H9 (cell line): ENCODE measurements at regions not wholly inside any gene's neighbourhood (a gene's known extent, or its start where the extent isn't known, plus 50 kb on each side); places are given as distances from the start of the nearest gene placed in this dataset.

Experiments used
- DNase-seq: peaks from one replicate; pipeline ENCODE4 v3.0.0-alpha.2; 2017
- H2AFZ ChIP-seq: one replicate; pipeline ENCODE4 v1.6.1; 2013; ENCODE audit warnings: mild to moderate bottlenecking, low read length, control low read depth, moderate library complexity
- H2AK5ac ChIP-seq: 2 replicates; pipeline ENCODE4 v1.6.1; 2013; ENCODE audit warnings: low read length, control low read depth, mixed read lengths; ENCODE audit not compliant: insufficient read length
- H2BK120ac ChIP-seq: one replicate; pipeline ENCODE4 v1.6.1; 2013; ENCODE audit warnings: low read depth, mild to moderate bottlenecking, low read length, control low read depth, inconsistent platforms; ENCODE audit not compliant: poor library complexity, severe bottlenecking
- H2BK12ac ChIP-seq: 2 replicates; pipeline ENCODE4 v1.6.1; 2013; ENCODE audit warnings: low read length, control low read depth, mixed read lengths, low read depth; ENCODE audit not compliant: insufficient read length
- H2BK15ac ChIP-seq: 2 replicates; pipeline ENCODE4 v1.6.1; 2013; ENCODE audit warnings: low read depth, low read length, control low read depth
- H2BK20ac ChIP-seq: one replicate; pipeline ENCODE4 v1.6.1; 2013; ENCODE audit warnings: low read depth, mild to moderate bottlenecking, low read length, control low read depth, inconsistent platforms; ENCODE audit not compliant: poor library complexity, severe bottlenecking
- H2BK5ac ChIP-seq: 2 replicates; pipeline ENCODE4 v1.6.1; 2013; ENCODE audit warnings: low read length, control low read depth, mixed read lengths; ENCODE audit not compliant: insufficient read length
- H3K14ac ChIP-seq: 2 replicates; pipeline ENCODE4 v1.6.1; 2013; ENCODE audit warnings: low read length, control low read depth; ENCODE audit not compliant: insufficient read depth
- H3K18ac ChIP-seq: 2 replicates; pipeline ENCODE4 v1.6.1; 2013; ENCODE audit warnings: low read depth, mild to moderate bottlenecking, mixed read lengths, low read length, control low read depth; ENCODE audit not compliant: insufficient read length
- H3K23ac ChIP-seq: 2 replicates; pipeline ENCODE4 v1.6.1; 2013; ENCODE audit warnings: low read length, control low read depth, mixed read lengths, low read depth; ENCODE audit not compliant: insufficient read length
- H3K23me2 ChIP-seq: 2 replicates; pipeline ENCODE4 v1.6.1; 2013; ENCODE audit warnings: low read depth, mild to moderate bottlenecking, mixed read lengths, low read length, control low read depth; ENCODE audit not compliant: insufficient read length, poor library complexity, severe bottlenecking
- H3K27ac ChIP-seq: 2 replicates; pipeline ENCODE4 v1.5.1; 2013; ENCODE audit warnings: low read length, control low read depth, mixed read lengths, low read depth; ENCODE audit not compliant: insufficient read length
- H3K27me3 ChIP-seq: 2 replicates; pipeline ENCODE4 v1.6.1; 2013; ENCODE audit warnings: low read length, control low read depth, inconsistent platforms; ENCODE audit not compliant: insufficient read depth
- H3K4ac ChIP-seq: 2 replicates; pipeline ENCODE4 v1.6.1; 2013; ENCODE audit warnings: low read depth, mild to moderate bottlenecking, control low read depth, inconsistent platforms, low read length, moderate library complexity
- H3K4me1 ChIP-seq: 2 replicates; pipeline ENCODE4 v1.6.1; 2013; ENCODE audit warnings: low read length, control low read depth, inconsistent platforms; ENCODE audit not compliant: insufficient read depth
- H3K4me2 ChIP-seq: 2 replicates; pipeline ENCODE4 v1.6.1; 2013; ENCODE audit warnings: low read length, control low read depth, mixed read lengths; ENCODE audit not compliant: insufficient read length, insufficient read depth
- H3K56ac ChIP-seq: 2 replicates; pipeline ENCODE4 v1.6.1; 2013; ENCODE audit warnings: low read depth, mild to moderate bottlenecking, mixed read lengths, low read length, control low read depth; ENCODE audit not compliant: insufficient read length
- H3K79me1 ChIP-seq: 2 replicates; pipeline ENCODE4 v1.6.1; 2013; ENCODE audit warnings: low read depth, mild to moderate bottlenecking, moderate library complexity, low read length, control low read depth, inconsistent platforms; ENCODE audit not compliant: insufficient read depth, poor library complexity, severe bottlenecking
- H3K79me2 ChIP-seq: 2 replicates; pipeline ENCODE4 v1.6.1; 2013; ENCODE audit warnings: low read length, control low read depth, inconsistent platforms; ENCODE audit not compliant: insufficient read depth
- H3K9ac ChIP-seq: 2 replicates; pipeline ENCODE4 v1.6.1; 2013; ENCODE audit warnings: low read length, control low read depth, mixed read lengths; ENCODE audit not compliant: insufficient read length; ENCODE audit errors: extremely low read depth
- H3K9me3 ChIP-seq: one replicate; pipeline ENCODE4 v1.6.1; 2013; ENCODE audit warnings: low read depth, low read length, inconsistent platforms; ENCODE audit not compliant: control insufficient read depth
- H3T11ph ChIP-seq: one replicate; pipeline ENCODE4 v1.6.1; 2013; ENCODE audit warnings: mild to moderate bottlenecking, low read length, control low read depth, inconsistent platforms
- H4K20me1 ChIP-seq: one replicate; pipeline ENCODE4 v1.6.1; 2013; ENCODE audit not compliant: control insufficient read depth, insufficient read length, insufficient read depth
- H4K5ac ChIP-seq: 2 replicates; pipeline ENCODE4 v1.6.1; 2013; ENCODE audit warnings: low read depth, mild to moderate bottlenecking, mixed read lengths, low read length, control low read depth; ENCODE audit not compliant: insufficient read length
- H4K8ac ChIP-seq: replicated peaks from 2 replicates; pipeline ENCODE4 v1.6.1; 2013; ENCODE audit warnings: low read length, control low read depth, mixed read lengths, low read depth; ENCODE audit not compliant: insufficient read length
- H4K91ac ChIP-seq: 2 replicates; pipeline ENCODE4 v1.6.1; 2013; ENCODE audit warnings: low read depth, mild to moderate bottlenecking, moderate library complexity, mixed read lengths, low read length, control low read depth; ENCODE audit not compliant: insufficient read length
- H3K27ac Mint-ChIP-seq, 3 experiments: 2 replicates in 2 of 3; 3 replicates in 1 of 3; pipeline ENCODE4 v1.8.0; 2020 to 2021; ENCODE audit warnings: mixed read lengths in 3 of 3, mild to moderate bottlenecking in 1 of 3, moderate library complexity in 1 of 3
- H3K27me3 Mint-ChIP-seq: 2 replicates; pipeline ENCODE4 v1.8.0; 2021; ENCODE audit warnings: low read depth, mild to moderate bottlenecking, moderate library complexity, mixed read lengths
- H3K36me3 Mint-ChIP-seq, 3 experiments: 2 replicates in 2 of 3; 3 replicates in 1 of 3; pipeline ENCODE4 v1.8.0; 2020 to 2021; ENCODE audit warnings: low read depth in 3 of 3, mixed read lengths in 3 of 3; ENCODE audit not compliant: insufficient read depth in 1 of 3
- H3K4me1 Mint-ChIP-seq, 2 experiments: 2 replicates each; pipeline ENCODE4 v1.8.0; 2020; ENCODE audit warnings: mixed read lengths in 2 of 2
- H3K4me3 Mint-ChIP-seq, 2 experiments: 2 replicates in 1 of 2; 3 replicates in 1 of 2; pipeline ENCODE4 v1.8.0; 2020 to 2021; ENCODE audit warnings: mild to moderate bottlenecking in 2 of 2, mixed read lengths in 2 of 2, moderate library complexity in 1 of 2
- H3K9me3 Mint-ChIP-seq, 2 experiments: 2 replicates in 1 of 2; 3 replicates in 1 of 2; pipeline ENCODE4 v1.8.0; 2020; ENCODE audit warnings: mild to moderate bottlenecking in 2 of 2, mixed read lengths in 2 of 2, moderate library complexity in 1 of 2
- WGBS: extraction: QIAGEN DNeasy Blood & Tissue Kit; methylation state at CpG from one replicate; pipeline ENCODE4 v1.1.7; 2013; ENCODE audit warnings: missing lambda C conversion rate, low lambda C conversion rate, mixed read lengths; ENCODE audit not compliant: insufficient read length; ENCODE audit errors: extremely low coverage; 5-methylcytosine and 5-hydroxymethylcytosine counted together
- TF ChIP-seq, protein P1 (sequence below): fragments of 200-600 bp; sonication (generic); conservative IDR thresholded peaks from 3 replicates; pipeline ENCODE4 v1.8.0; 2021; ENCODE audit warnings: antibody characterized with exemption, mild to moderate bottlenecking

DNA sequence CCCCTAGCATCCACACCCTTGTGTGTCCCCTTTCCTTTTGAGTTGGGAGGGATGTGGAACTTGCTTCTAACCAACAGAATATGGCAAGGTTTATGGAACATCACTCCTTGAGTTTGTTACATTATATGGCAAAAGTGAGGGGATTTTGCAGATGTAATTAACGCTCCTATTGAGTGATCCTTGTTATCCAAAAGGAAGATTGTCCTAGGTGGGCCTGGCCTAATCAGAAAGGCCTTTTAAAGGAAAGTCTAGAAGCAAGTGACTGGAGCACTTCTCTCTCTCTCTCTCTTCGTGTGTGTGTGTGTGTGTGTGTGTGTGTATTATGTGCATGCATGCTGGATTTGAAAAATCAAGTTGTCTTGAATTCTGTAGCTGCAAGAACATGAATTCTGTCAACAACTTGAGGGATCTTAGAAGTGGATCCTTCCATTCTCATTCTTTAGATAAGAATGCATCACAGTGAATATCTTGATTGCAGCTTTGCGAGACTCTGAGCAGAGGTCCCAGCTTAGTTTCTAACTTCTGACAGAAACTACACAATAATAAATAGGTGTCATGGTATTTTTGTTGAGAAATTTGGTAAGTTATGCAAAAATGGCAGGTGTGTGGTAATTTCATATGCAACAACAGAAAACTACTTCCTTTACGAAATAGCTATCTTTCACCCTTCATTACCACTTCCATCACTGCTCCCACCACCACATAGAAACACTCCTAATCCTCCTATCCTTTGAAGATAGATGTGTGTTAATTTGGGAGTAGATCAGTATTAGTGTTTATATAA lies 360.9 kb upstream of the CBLB start:
- Histone ChIP-seq H4K8ac (no peak overlapping the region), H3T11ph (no peak overlapping the region), H2BK5ac (no peak overlapping the region), H3K23me2 (no peaks in the 10 kb centered on the region), H4K91ac (no peak overlapping the region), H2BK15ac (no peak overlapping the region), H3K27ac (no peak overlapping the region), H3K18ac (no peak overlapping the region), H2AK5ac (no peak overlapping the region), H3K4me2 (no peak overlapping the region), H2AFZ (no peak overlapping the region), H3K4ac (no peak overlapping the region), H3K27me3 (no peaks in the 10 kb centered on the region), H3K56ac (no peak overlapping the region), H3K14ac (no peak overlapping the region), H3K9ac (no peak overlapping the region), H2BK20ac (no peak overlapping the region), H3K79me2 (no peaks in the 10 kb centered on the region), H4K20me1 (no peaks in the 10 kb centered on the region), H3K9me3 (no peaks in the 10 kb centered on the region), H4K5ac (no peak overlapping the region), H3K23ac (no peak overlapping the region), H2BK120ac (no peak overlapping the region), H3K4me1 (no peaks in the 10 kb centered on the region), H3K79me1 (no peaks in the 10 kb centered on the region), H2BK12ac (no peak overlapping the region)
- Mint-ChIP-seq H3K36me3 (peaks cover 0 to 4% (median 0%) of the 10 kb centered on the region in 3 experiments; a peak in 1 of 7 replicates), H3K27me3 (no peaks in the 10 kb centered on the region), H3K4me3 (no peak overlapping the region), H3K27ac (no peak overlapping the region), H3K4me1 (no peaks in the 10 kb centered on the region), H3K9me3 (peaks cover 3 to 7% of the 10 kb centered on the region in 2 experiments; a peak in 3 of 5 replicates)
- no CpG with 5 or more reads among the region's 4 CpGs for WGBS
- DNase-seq = no peak
- TF ChIP-seq, protein P1, sequence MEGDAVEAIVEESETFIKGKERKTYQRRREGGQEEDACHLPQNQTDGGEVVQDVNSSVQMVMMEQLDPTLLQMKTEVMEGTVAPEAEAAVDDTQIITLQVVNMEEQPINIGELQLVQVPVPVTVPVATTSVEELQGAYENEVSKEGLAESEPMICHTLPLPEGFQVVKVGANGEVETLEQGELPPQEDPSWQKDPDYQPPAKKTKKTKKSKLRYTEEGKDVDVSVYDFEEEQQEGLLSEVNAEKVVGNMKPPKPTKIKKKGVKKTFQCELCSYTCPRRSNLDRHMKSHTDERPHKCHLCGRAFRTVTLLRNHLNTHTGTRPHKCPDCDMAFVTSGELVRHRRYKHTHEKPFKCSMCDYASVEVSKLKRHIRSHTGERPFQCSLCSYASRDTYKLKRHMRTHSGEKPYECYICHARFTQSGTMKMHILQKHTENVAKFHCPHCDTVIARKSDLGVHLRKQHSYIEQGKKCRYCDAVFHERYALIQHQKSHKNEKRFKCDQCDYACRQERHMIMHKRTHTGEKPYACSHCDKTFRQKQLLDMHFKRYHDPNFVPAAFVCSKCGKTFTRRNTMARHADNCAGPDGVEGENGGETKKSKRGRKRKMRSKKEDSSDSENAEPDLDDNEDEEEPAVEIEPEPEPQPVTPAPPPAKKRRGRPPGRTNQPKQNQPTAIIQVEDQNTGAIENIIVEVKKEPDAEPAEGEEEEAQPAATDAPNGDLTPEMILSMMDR = no peak
